ENCODE measurements at regions not wholly inside any gene's neighbourhood (a gene's known extent, or its start where the extent isn't known, plus 50 kb on each side); places are given as distances from the start of the nearest gene placed in this dataset.
"Not testable (repeated sequence)": the region's sequence is repeated elsewhere in the genome, so short reads cannot be mapped to it uniquely, and the experiment has no call there.

DNA sequence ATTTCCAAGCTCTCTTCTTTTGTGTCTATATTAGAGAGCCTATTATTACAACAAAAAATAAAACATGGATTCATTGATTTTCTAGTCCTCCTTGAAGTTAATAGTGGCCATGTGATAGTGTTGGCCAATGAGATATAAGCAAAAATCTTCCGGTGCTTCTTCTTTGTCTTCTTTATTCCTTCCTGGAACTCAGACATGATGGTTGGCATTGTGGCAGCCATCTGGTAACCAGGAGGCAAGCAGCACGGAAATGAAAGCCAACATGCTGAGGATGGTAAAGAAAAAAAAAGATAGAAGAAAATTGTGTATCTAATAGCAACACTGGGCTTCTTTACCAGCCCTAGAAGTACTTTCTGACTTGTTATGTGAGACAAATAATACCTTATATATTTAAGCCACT is 50.8 kb upstream of the SEL1L start:
- DNase-seq (ENCODE audit: insufficient read length, low spot score) (no peak), FAIRE-seq (no peak)
- no peak for TF ChIP-seq POLR2A (IDR thresholded peaks at IDR 0.05; ENCODE audit: low read depth, low read length)

DNA sequence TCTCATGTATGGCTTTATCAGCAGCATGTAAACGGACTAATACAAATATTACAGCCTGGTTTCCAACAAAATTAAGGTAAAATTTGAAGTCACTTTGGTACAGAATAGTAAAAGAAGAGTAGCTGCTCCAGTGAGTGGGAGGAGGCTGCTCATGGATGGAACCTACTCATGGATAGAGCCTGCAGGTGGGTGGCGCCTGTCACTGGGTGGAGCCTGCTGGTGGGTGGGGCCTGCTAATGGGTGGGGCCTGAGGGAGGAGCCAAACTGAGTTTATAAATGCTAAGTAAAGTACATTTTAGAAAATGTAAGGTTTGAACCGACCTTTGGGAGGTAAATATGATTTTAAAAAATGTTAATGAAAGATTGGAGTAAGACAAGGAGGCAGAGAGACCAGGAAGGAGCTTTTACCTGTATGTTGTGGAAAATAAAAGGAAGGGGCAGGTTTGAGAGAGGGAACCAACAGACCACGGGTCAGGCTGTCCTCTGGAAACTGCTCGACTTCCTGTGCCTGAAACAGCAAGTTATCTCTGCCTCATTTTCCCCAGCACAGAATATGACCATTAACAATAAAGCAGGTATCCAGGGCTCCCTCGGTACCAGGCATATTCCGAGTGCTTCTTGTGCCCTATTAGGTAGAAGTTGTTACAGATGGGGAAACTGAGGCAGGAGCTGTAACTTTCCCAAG is 55.9 kb upstream of the SEL1L start:
- no peak for DNase-seq (ENCODE audit: insufficient read length, low spot score)
- no peak for TF ChIP-seq POLR2A (IDR thresholded peaks at IDR 0.05; ENCODE audit: low read depth, low read length)
- FAIRE-seq = no peak

DNA sequence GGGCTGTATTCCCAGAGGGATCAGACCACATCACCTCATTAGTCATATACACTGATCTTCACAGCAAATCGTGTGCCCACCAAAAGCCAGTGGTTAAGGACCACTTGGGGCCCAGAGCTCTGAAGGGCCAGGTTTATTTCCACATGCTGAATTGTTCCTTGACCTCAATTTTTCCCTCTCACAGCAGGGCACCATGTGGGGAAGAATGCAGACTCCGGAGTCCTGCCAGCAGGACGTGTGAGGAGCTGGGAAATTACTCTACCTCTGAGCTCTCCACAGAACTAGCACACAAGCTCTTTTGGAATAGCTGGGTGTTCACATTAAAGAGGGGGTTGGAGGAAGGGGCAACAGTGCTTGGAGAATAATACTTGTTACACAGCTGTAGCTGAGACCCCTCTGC is 57.6 kb upstream of the SEL1L start:
- no peak for TF ChIP-seq POLR2A (IDR thresholded peaks at IDR 0.05; ENCODE audit: low read depth, low read length)
- FAIRE-seq (no peak), DNase-seq (ENCODE audit: insufficient read length, low spot score) (no peak)

DNA sequence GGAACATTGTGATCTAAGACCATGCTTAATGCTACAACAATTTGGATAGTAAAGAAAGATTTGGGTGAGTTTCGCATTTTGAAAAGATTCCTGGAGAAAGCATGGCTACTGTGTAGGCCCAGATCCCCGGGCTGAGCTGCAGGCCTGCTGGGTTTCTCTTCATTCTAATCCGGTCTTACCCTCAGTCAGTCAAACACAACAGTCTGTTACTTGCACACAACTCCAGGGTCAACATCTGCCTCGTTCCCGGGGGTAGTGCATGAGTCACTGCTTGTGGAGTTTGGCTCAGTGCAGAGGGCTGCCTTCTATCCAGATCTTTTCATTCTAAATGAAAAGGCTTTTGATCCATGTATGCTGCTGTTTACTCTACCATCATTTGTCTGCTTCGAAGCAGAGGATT is 60.4 kb upstream of the SEL1L start:
- DNase-seq (ENCODE audit: insufficient read length, low spot score) (no peak), FAIRE-seq (no peak)
- TF ChIP-seq POLR2A (IDR thresholded peaks at IDR 0.05; ENCODE audit: low read depth, low read length) = no peak

DNA sequence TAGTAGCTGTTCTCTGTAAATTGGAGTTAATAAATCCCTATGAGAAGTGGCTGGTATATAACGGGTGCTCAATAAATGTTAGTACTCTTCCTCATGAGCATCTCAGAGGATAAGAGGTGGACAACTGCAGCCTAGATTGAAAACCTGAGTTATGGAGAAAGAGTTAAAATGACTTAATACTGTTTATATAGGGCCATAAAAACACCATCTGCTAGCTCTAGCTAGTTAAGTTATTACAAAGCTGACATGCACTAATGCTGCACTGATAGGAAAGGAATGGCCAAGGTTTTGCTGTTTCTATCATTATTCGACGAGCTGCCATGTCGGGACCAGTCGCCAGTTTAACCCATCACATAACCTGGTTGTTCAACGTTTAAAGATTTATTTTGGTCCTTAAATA is 72.0 kb upstream of the SEL1L start:
- no peak for TF ChIP-seq POLR2A (IDR thresholded peaks at IDR 0.05; ENCODE audit: low read depth, low read length)
- no peak for DNase-seq (ENCODE audit: insufficient read length, low spot score)
- FAIRE-seq = no peak

DNA sequence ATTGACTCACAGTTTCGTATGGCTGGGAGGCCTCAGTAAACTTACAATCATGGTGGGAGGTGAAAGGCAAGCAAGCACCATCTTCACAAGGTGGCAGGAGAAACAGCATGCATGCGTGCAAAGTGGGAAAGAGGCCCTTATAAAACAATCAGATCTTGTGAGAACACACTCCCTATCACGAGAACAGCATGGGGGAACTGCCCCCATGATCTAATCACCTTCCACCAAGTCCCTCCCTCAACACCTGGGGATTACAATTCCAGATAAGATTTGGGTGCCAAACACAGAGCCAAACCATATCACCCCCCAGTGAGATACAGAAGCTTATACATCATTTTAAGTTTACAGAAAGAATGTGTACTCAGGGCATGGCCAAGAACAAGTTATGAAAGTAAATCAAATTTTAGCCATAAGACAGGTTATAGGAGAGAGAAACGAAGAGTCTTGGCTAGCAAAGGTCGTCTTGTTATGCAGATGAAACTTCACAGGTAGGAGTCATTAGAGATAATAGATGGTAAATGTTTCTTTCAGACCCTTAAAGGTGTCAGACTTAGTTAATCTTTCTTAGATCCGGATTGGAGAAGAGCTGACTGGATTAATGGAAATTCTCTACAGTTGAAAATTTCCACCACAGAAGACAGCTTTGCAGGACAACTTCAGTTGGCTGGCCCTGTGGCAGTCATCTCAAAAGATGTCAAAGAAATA is 79.8 kb upstream of the SEL1L start:
- no peak for DNase-seq (ENCODE audit: insufficient read length, low spot score)
- FAIRE-seq = no peak
- TF ChIP-seq POLR2A (IDR thresholded peaks at IDR 0.05; ENCODE audit: low read depth, low read length) = no peak

DNA sequence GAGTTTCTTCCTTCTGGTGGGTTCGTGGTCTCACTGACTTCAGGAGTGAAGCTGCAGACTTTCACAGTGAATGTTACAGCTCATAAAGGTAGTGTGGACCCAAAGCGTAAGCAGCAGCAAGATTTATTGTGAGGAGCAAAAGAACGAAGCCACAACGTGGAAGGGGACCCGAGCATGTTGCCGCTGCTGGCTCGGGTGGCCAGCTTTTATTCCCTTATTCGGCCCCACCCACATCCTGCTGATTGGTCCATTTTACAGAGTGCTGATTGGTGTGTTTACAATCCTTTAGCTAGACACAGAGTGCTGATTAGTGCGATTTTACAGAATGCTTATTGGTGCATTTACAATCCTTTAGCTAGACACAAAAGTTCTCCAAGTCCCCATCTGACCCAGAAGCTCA is 80.6 kb upstream of the SEL1L start:
- DNase-seq (ENCODE audit: insufficient read length, low spot score); FAIRE-seq: not testable (repeated sequence)

DNA sequence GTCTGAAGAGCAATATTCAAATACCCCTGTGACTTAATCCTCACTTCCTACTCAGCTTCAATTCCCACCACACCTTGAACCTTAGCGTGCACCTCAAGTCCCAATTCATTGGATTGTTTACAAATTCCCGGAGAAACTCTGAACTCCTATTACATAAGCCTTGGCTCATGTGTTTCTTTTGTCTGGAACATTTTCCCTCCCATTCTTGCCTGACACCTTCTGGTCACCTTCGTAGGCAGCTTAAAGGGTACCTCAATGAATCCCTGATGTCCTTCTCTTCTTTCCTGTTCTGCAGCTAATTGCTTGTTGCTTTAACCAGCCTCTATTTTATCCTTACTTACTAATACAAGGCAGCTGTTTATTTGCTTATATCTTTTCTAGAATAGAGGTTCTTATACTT is 85.0 kb upstream of the SEL1L start:
- DNase-seq (ENCODE audit: insufficient read length, low spot score) = no peak
- no peak for TF ChIP-seq POLR2A (IDR thresholded peaks at IDR 0.05; ENCODE audit: low read depth, low read length)
- FAIRE-seq = no peak

DNA sequence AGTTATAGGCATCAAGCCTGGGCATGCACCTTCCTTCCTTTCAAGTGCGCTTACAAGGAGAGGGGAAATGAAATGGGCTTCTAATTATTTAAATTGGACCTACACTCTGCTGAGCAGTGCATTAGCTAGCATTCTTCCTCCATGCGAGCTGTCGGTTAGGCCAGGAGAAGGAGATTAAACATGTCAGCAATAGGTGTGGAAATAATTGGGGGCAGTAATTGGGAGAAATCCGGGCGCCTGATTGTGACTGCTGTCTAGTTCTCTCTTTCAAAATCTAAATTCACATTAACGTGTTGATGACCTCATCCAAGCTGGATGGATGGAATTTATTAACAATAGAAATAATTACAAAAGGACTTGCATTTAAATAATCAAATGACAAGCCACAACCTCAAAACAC is 86.2 kb upstream of the SEL1L start:
- no peak for DNase-seq (ENCODE audit: insufficient read length, low spot score)
- TF ChIP-seq POLR2A (IDR thresholded peaks at IDR 0.05; ENCODE audit: low read depth, low read length) = no peak
- no peak for FAIRE-seq

DNA sequence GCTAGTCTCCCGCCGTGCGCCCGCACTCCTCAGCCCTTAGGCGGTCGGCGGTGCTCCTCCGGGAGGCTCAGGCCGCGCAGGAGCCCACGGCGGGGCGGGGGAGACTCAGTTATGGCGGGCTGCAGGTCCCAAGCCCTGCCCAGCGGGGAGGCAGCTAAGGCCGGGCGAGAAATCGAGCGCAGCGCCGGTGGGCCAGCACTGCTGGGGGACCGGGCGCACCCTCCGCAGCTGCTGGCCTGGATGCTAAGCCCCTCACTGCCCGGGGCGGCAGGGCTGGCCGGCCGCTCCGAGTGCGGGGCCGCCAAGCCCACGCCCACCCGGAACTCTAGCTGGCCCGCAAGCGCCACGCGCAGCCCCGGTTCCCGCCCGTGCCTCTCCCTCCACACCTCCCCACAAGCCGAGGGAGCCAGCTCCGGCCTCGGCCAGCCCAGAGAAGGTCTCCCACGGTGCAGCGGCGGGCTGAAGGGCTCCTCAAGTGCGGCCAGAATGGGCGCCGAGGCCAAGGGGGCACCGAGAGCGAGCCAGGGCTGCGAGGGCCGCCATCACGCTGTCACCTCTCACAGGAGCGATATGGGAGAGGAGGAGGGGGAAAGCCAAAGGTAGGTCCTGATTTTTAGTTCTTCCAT is 90.2 kb upstream of the SEL1L start:
- DNase-seq (ENCODE audit: insufficient read length, low spot score); FAIRE-seq: not testable (repeated sequence)

DNA sequence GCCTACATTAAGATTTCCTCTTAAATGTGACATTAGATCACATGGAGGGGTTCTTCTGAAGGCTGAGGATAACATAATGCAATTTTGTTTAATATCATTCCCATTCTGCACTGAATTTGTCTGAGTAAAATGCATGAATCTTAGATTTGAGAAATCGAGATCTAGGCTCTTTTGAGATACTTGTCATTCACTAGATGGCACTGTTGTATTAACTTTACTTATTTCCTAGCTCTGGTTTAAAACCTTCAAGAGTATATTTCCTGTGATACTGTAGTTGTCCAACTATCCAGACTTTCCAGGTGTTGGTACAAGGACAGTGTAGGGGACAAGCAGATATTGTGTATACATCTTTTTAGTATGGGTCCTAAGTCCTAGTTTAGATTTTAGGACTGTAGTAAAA is 91.7 kb upstream of the SEL1L start:
- no peak for DNase-seq (ENCODE audit: insufficient read length, low spot score)
- FAIRE-seq = peak; percentile 33
- no peak for TF ChIP-seq POLR2A (IDR thresholded peaks at IDR 0.05; ENCODE audit: low read depth, low read length)

DNA sequence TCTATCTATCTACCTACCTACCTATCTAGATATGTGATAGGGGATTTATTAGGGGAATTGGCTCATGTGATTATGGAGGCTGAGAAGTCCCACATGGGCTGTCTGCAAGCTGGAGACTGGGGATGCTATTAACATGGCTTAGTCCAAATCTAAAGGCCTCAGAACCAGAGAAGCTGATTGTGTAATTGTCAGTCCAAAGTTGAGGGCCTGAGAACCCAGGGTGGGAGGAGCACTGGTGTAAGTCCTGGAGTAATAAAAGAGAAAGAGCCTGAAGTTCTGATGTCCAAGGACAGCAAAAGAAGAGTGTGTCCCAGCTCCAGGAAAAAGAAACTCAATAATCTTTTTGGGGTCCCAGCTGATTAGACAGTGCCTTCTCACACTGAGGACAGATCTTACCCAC is 98.5 kb upstream of the SEL1L start:
- no peak for FAIRE-seq
- TF ChIP-seq POLR2A (IDR thresholded peaks at IDR 0.05; ENCODE audit: low read depth, low read length) = no peak
- DNase-seq (ENCODE audit: insufficient read length, low spot score) = no peak

DNA sequence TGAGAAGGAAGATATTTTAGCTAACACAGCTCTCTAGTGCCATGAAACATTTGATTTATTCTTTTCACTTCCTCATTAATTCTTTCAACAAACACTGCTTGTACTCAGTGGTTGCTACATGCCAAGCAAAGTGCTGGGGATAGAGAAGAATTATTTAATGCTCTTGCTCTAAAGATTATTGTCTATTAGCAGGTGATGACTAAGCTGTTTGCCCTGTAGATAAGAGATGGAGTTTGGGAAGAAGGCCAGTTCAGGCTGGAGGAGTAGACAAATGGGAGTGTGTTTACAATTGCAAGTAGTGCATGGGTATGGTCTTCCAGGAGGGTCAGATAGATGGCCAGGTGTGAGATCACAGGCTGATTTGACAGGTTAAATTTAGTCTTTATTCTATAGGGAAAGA is 99.8 kb upstream of the SEL1L start:
- DNase-seq (ENCODE audit: insufficient read length, low spot score) (no peak), FAIRE-seq (no peak)
- no peak for TF ChIP-seq POLR2A (IDR thresholded peaks at IDR 0.05; ENCODE audit: low read depth, low read length)

DNA sequence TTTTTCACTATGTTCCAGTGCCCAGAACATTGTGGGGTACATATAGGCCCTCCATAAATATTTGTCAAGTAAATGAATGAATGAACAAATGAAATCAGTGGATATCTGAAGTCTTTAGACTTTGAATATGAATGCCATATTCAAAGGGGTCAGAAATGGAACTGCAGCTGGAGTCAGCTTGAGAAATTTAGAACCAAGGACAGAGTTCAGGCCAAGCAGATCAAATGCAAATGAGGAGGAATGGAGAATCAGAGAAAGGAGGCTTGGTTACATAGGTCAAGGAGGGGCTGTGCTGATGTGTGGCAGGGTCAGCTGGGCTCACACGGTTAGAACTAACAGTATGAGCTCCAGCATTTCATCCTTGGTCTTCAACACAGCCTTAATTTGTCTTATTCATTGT is 104.0 kb upstream of the SEL1L start:
- DNase-seq (ENCODE audit: insufficient read length, low spot score) (no peak), FAIRE-seq (no peak)
- no peak for TF ChIP-seq POLR2A (IDR thresholded peaks at IDR 0.05; ENCODE audit: low read depth, low read length)

DNA sequence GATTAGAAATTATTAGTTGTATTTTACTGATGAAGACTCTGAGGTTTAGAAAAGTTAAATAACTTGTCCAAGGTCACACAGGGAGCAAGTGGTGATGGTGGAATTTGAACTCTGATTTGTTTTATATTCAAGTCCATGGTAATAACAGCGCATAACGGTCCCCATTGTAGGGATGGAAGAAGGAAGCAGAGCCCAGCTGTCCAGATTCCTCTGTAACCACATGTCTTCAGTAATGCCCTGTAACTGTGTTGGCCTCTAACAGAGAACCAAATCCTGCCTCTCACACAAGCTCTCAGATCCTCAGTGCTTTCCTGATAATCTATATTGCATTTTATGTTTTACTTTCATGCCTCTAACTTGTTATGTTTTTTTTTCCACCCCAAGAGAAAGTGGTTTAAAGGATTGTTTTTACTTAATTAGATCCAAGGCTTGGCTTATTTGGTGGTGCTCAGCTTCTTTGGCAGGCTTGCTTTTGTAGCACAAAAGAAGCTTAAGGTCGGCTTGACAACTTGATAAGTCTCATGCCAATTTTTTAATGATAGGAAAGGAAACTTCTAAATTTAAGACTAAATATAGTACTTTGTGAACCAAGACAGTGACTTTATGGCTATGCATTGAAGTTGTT is 105.1 kb upstream of the SEL1L start:
- DNase-seq (ENCODE audit: insufficient read length, low spot score) (no peak), FAIRE-seq (no peak)
- no peak for TF ChIP-seq POLR2A (IDR thresholded peaks at IDR 0.05; ENCODE audit: low read depth, low read length)

All from H54 (cell line).